ENCODE measurements at regions not wholly inside any gene's neighbourhood (a gene's known extent, or its start where the extent isn't known, plus 50 kb on each side); places are given as distances from the start of the nearest gene placed in this dataset.

DNA sequence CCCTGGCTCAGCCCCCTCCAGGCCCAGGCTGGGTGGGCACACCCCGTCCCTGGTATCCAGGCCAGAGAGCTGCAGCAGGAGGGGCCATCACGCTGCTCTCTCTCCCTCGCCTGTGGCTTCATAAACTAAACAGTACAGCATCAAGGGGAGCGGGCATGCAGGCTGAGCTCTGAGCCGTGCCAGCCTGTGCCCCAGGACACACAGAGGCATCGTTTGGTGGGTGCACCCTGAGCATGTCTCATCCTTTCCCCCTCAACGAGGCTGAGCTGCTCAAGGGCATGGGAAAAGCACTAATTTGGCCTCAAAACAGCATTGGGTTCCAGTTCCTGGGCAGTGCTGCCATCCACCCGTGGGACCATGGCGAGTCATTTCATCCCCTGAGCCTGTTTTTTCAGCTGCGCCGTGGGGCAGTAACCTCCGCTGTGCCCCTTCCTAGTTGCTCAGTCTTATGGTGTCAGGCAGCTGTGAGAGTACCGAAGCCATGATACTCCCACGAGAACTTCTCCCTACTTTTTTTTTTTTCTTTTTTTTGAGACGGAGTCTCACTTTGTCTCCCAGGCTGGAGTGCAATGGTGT is 79.6 kb downstream of the CPN2 start:
- TF ChIP-seq CTCF (IDR thresholded peaks at IDR 0.05; ENCODE audit: unreplicated experiment) = no peak
- H3K27ac Mint-ChIP-seq = no peak overlapping the region
- H3K27me3 Mint-ChIP-seq = no peaks in the 10 kb centered on the region
- peaks cover 23% of the 10 kb centered on the region for H3K4me1 Mint-ChIP-seq (ENCODE audit: low read depth)
- H3K4me3 Mint-ChIP-seq (ENCODE audit: low read depth) = no peak overlapping the region
- no peak for DNase-seq (ENCODE audit: low spot score, unreplicated experiment)
- H3K9me3 Mint-ChIP-seq (ENCODE audit: low read depth) = no peaks in the 10 kb centered on the region
- H3K36me3 Mint-ChIP-seq (ENCODE audit: insufficient read depth) = no peaks in the 10 kb centered on the region

GRCh38 chr3:194272221-194272620 is 78.9 kb downstream of the CPN2 start:
- H3K36me3 Mint-ChIP-seq (ENCODE audit: insufficient read depth) = no peaks in the 10 kb centered on the region
- no peak for DNase-seq (ENCODE audit: low spot score, unreplicated experiment)
- no peak for TF ChIP-seq CTCF (IDR thresholded peaks at IDR 0.05; ENCODE audit: unreplicated experiment)
- peaks cover 20% of the 10 kb centered on the region for H3K4me1 Mint-ChIP-seq (ENCODE audit: low read depth)
- H3K9me3 Mint-ChIP-seq (ENCODE audit: low read depth) = no peaks in the 10 kb centered on the region
- H3K27me3 Mint-ChIP-seq = no peaks in the 10 kb centered on the region
- no peak overlapping the region for H3K27ac Mint-ChIP-seq
- H3K4me3 Mint-ChIP-seq (ENCODE audit: low read depth) = no peak overlapping the region

DNA sequence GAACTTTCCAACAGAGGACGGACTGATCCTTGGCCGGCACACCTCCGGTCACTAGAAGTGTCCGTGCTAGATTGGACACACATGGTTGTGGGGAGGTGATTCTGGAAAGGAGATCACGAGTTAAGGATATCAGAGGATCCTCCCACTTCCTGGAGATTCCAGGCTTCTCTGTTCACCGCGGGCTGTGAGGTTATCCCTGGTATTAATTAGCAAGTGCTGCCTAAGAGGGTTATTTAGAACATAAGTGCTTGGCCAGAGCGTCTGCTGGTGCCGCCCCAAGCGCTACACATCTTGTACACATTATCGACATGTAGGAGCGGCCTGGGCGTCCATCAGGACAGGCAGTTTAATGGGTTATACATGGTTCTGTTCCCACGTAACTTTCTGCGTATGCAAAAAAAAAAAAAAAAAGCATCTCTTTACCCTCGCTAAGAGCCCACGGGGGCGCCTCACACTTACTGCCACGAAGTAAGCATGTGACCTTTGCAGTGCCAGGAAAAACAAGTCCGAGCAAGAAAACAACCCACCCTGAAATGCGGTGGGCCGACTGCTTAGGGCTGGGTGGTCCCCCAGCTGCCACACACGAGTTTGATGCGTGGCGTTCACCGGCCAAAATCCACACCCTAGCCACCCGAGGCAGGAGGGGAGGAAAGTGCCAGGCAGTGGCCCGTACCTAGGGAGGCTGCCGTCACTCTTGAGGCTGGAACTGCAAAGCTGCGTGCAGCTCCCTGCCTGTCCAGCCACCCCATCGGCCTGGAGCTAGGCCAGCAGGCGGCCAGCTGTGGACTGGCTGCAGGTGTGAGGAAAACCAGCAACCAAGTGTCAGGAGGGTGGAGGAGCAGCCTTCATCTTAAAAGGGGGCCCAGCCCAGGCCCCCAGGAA is 78.0 kb downstream of the CPN2 start:
- DNase-seq (ENCODE audit: low spot score, unreplicated experiment) = no peak
- no peak for TF ChIP-seq CTCF (IDR thresholded peaks at IDR 0.05; ENCODE audit: unreplicated experiment)
- H3K9me3 Mint-ChIP-seq (ENCODE audit: low read depth) = no peaks in the 10 kb centered on the region
- H3K27ac Mint-ChIP-seq = no peak overlapping the region
- H3K27me3 Mint-ChIP-seq = no peaks in the 10 kb centered on the region
- H3K4me1 Mint-ChIP-seq (ENCODE audit: low read depth) = peaks cover 20% of the 10 kb centered on the region
- H3K36me3 Mint-ChIP-seq (ENCODE audit: insufficient read depth) = no peaks in the 10 kb centered on the region
- no peak overlapping the region for H3K4me3 Mint-ChIP-seq (ENCODE audit: low read depth)

- TF ChIP-seq CTCF (IDR thresholded peaks at IDR 0.05; ENCODE audit: unreplicated experiment) = no peak
- no peaks in the 10 kb centered on the region for H3K9me3 Mint-ChIP-seq (ENCODE audit: low read depth)
- DNase-seq (ENCODE audit: low spot score, unreplicated experiment) = no peak
- H3K27ac Mint-ChIP-seq = no peak overlapping the region
- H3K36me3 Mint-ChIP-seq (ENCODE audit: insufficient read depth) = no peaks in the 10 kb centered on the region
- H3K4me1 Mint-ChIP-seq (ENCODE audit: low read depth) = peaks cover 21% of the 10 kb centered on the region
- no peak overlapping the region for H3K4me3 Mint-ChIP-seq (ENCODE audit: low read depth)
- H3K27me3 Mint-ChIP-seq = no peaks in the 10 kb centered on the region
Measured at GRCh38 chr3:194273743-194274310, 77.3 kb downstream of the CPN2 start.

GRCh38 chr3:194274424-194275085 is 76.6 kb downstream of the CPN2 start:
- H3K27ac Mint-ChIP-seq = peak overlapping the region; percentile 80
- no peaks in the 10 kb centered on the region for H3K27me3 Mint-ChIP-seq
- no peak for TF ChIP-seq CTCF (IDR thresholded peaks at IDR 0.05; ENCODE audit: unreplicated experiment)
- H3K4me3 Mint-ChIP-seq (ENCODE audit: low read depth) = no peak overlapping the region
- no peak for DNase-seq (ENCODE audit: low spot score, unreplicated experiment)
- no peaks in the 10 kb centered on the region for H3K9me3 Mint-ChIP-seq (ENCODE audit: low read depth)
- peaks cover 21% of the 10 kb centered on the region for H3K4me1 Mint-ChIP-seq (ENCODE audit: low read depth)
- H3K36me3 Mint-ChIP-seq (ENCODE audit: insufficient read depth) = no peaks in the 10 kb centered on the region

Measured in progenitor cell of endocrine pancreas (in vitro differentiated cells).